ENCODE measurements at regions not wholly inside any gene's neighbourhood (a gene's known extent, or its start where the extent isn't known, plus 50 kb on each side); places are given as distances from the start of the nearest gene placed in this dataset.

DNA sequence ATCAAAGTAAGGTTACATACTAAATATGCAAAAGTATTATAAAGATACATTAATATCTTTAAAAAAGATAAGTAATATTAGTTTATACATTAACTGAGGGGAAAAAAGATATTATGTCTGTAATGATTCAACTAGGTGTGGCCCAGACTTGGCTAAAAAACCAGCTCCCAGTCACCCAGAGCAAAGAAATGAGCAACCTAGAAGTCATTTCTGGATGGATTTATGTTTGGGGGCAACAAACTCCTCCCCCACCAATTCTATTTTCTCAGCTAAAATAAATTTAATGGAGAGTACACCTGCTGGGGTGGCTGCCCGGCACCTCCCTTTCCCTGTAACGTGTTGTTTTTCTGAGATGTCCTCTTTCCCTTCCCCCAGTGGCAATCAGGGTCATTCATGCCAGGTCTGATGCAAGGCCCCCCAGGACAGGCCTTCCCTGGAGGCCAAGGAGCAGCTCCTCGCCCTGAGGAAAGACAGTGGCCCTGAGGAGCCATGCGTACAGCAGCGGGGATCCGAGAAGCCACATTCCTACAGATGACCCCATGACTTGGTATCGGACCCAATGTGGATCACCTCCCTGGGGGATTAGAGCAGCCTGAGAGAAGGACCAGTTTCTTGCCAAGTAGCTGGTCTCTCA is 78.6 kb upstream of the DOCK9 start:
- TF ChIP-seq, protein P1, sequence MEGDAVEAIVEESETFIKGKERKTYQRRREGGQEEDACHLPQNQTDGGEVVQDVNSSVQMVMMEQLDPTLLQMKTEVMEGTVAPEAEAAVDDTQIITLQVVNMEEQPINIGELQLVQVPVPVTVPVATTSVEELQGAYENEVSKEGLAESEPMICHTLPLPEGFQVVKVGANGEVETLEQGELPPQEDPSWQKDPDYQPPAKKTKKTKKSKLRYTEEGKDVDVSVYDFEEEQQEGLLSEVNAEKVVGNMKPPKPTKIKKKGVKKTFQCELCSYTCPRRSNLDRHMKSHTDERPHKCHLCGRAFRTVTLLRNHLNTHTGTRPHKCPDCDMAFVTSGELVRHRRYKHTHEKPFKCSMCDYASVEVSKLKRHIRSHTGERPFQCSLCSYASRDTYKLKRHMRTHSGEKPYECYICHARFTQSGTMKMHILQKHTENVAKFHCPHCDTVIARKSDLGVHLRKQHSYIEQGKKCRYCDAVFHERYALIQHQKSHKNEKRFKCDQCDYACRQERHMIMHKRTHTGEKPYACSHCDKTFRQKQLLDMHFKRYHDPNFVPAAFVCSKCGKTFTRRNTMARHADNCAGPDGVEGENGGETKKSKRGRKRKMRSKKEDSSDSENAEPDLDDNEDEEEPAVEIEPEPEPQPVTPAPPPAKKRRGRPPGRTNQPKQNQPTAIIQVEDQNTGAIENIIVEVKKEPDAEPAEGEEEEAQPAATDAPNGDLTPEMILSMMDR (IDR thresholded peaks at IDR 0.05) = no peak
- no peak for TF ChIP-seq POLR2A (IDR thresholded peaks at IDR 0.05)
